ENCODE measurements at regions not wholly inside any gene's neighbourhood (a gene's known extent, or its start where the extent isn't known, plus 50 kb on each side); places are given as distances from the start of the nearest gene placed in this dataset.

DNA sequence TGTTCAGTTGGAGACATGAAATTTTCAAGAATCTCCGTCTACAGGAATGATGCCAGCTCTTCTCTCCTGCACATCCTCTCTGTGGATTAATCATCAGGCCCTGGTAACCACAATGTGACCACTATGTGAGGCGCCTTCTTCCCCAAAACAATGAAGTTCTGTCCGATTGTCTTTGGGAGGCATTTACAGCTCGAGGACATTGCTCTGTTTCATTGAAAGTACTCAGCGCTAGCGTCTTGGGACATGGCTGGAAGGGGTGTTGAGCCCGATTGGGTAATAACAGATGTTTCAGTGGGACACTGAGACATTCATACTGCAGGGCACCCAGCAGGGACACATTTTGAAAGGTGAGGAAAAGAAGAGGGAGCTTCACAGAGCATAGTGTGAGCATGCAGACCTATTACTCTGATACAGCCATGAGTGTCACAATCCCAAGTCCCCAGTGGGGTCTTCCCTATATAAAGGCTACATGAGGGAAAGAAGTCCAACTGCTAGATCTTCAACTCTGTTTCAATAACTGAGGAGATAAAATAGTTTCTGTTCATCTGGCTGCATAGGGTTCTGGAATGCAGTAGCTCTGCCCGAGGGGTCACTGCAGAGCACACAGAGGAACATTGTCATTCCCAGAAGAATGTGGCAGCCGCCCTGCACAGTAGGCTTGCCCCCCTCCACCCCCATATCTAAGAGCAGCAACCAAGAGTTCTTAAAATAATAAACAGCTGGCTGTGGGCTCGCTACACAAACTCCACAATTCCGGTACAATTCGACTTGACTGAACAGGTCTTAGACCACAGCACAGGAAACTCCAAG is 237.3 kb downstream of the OSR1 start:
- no peak for TF ChIP-seq ARID2 (IDR thresholded peaks at IDR 0.05)
- TF ChIP-seq, protein P1, sequence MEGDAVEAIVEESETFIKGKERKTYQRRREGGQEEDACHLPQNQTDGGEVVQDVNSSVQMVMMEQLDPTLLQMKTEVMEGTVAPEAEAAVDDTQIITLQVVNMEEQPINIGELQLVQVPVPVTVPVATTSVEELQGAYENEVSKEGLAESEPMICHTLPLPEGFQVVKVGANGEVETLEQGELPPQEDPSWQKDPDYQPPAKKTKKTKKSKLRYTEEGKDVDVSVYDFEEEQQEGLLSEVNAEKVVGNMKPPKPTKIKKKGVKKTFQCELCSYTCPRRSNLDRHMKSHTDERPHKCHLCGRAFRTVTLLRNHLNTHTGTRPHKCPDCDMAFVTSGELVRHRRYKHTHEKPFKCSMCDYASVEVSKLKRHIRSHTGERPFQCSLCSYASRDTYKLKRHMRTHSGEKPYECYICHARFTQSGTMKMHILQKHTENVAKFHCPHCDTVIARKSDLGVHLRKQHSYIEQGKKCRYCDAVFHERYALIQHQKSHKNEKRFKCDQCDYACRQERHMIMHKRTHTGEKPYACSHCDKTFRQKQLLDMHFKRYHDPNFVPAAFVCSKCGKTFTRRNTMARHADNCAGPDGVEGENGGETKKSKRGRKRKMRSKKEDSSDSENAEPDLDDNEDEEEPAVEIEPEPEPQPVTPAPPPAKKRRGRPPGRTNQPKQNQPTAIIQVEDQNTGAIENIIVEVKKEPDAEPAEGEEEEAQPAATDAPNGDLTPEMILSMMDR (IDR thresholded peaks at IDR 0.05 in 2 of 3, conservative IDR thresholded peaks at IDR 0.05 in 1 of 3; ENCODE audit: insufficient read depth in 2 of 3, low read depth in 1 of 3, low read length in 3 of 3), result no peak
- TF ChIP-seq XRCC4 (IDR thresholded peaks at IDR 0.05; ENCODE audit: extremely low read depth, insufficient read depth, insufficient read length), result no peak
